ENCODE measurements at regions not wholly inside any gene's neighbourhood (a gene's known extent, or its start where the extent isn't known, plus 50 kb on each side); places are given as distances from the start of the nearest gene placed in this dataset.

DNA sequence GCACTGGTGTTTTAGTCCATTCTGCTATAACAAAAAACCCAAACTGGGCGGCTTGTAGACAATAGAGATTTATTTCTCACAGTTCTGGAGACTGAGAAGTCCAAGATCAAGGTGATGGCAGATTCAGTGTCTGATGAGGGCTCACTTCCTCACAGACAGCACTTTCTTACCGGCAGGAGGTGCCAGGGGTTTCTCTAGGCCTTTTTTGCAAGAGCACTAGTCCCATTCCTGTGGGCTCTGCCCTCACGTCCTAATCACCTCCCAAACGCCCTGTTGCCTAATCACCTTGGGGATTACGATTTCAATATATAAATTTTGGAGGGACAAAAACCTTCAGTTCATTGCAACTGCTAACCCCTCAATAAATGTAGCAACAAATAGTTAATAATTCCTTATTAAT is 140.0 kb upstream of the SGK1 start:
- Histone ChIP-seq H3K9me3 (no peaks in the 10 kb centered on the region), H3K4me1 (no peaks in the 10 kb centered on the region), H3K4me3 (no peak overlapping the region), H3K27ac (no peak overlapping the region), H3K36me3 (no peaks in the 10 kb centered on the region), H3K27me3 (replicated peaks in 1 of 7) (no peaks in the 10 kb centered on the region)
- TF ChIP-seq POLR2AphosphoS5 (IDR thresholded peaks at IDR 0.05): no peak
- TF ChIP-seq, protein P1, sequence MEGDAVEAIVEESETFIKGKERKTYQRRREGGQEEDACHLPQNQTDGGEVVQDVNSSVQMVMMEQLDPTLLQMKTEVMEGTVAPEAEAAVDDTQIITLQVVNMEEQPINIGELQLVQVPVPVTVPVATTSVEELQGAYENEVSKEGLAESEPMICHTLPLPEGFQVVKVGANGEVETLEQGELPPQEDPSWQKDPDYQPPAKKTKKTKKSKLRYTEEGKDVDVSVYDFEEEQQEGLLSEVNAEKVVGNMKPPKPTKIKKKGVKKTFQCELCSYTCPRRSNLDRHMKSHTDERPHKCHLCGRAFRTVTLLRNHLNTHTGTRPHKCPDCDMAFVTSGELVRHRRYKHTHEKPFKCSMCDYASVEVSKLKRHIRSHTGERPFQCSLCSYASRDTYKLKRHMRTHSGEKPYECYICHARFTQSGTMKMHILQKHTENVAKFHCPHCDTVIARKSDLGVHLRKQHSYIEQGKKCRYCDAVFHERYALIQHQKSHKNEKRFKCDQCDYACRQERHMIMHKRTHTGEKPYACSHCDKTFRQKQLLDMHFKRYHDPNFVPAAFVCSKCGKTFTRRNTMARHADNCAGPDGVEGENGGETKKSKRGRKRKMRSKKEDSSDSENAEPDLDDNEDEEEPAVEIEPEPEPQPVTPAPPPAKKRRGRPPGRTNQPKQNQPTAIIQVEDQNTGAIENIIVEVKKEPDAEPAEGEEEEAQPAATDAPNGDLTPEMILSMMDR (IDR thresholded peaks at IDR 0.05 in 8 of 11, conservative IDR thresholded peaks at IDR 0.05 in 3 of 11): no peak
- intact Hi-C loops (cut with DNase I; ENCODE audit: low total_unique reads): no loop called here
- no peak for DNase-seq
- 66 to 87% (median 77%) methylated on average over 5 of the region's 5 CpGs for WGBS, 5 donors

DNA sequence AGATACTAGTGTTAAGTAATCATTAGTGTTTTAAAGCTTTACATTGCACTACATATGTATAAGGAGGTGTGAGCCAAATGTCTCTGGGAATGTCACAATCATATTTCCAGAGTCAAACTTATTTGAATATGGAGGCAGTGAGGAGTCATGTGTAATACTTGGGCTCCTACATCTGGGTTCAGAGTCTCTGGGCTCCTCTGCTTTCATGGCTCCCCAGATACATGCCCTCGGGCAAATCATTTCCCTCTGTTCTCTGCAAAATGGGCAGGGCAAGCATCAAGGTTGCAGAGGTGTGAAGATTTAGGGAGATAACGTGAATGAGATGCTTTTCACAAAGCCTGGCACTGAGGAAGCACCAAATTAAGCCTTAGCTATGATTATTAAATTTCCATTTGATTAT is 138.3 kb upstream of the SGK1 start:
- WGBS, 5 donors: 70 to 88% (median 82%) methylated on average over 2 of the region's 2 CpGs
- no peak for DNase-seq
- TF ChIP-seq POLR2A (IDR thresholded peaks at IDR 0.05): no peak
- TF ChIP-seq, protein P1 (IDR thresholded peaks at IDR 0.05 in 8 of 11, conservative IDR thresholded peaks at IDR 0.05 in 3 of 11): no peak
- no peak for TF ChIP-seq POLR2AphosphoS5 (IDR thresholded peaks at IDR 0.05)
- Histone ChIP-seq H3K27me3 (replicated peaks in 1 of 7) (no peaks in the 10 kb centered on the region), H3K27ac (no peak overlapping the region), H3K4me3 (no peak overlapping the region), H3K36me3 (no peaks in the 10 kb centered on the region), H3K4me1 (no peaks in the 10 kb centered on the region), H3K9me3 (no peaks in the 10 kb centered on the region)
- intact Hi-C loops (cut with DNase I; ENCODE audit: low total_unique reads): no loop called here

DNA sequence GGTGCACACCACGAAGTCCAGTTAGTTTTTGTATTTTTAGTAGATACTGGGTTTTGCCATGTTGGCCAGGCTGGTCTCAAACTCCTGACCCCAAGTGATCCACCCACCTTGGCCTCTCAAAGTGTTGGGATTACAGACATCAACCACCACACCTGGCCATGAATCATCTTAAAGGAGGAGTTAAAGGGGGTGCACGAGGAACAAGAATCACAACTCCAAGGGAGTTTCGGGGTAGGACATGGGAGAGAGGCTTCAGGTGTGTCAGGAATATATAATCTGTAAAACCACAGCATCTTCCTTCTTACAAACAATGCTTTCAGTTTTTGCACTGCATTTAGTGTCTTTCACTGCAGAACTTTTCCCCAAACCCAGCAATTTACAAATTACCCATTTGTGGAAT is 137.4 kb upstream of the SGK1 start:
- TF ChIP-seq POLR2AphosphoS5 (IDR thresholded peaks at IDR 0.05): no peak
- TF ChIP-seq, protein P1 (IDR thresholded peaks at IDR 0.05 in 8 of 11, conservative IDR thresholded peaks at IDR 0.05 in 3 of 11): no peak
- no peak for TF ChIP-seq POLR2A (IDR thresholded peaks at IDR 0.05)
- intact Hi-C loops (cut with DNase I; ENCODE audit: low total_unique reads): no loop called here

DNA sequence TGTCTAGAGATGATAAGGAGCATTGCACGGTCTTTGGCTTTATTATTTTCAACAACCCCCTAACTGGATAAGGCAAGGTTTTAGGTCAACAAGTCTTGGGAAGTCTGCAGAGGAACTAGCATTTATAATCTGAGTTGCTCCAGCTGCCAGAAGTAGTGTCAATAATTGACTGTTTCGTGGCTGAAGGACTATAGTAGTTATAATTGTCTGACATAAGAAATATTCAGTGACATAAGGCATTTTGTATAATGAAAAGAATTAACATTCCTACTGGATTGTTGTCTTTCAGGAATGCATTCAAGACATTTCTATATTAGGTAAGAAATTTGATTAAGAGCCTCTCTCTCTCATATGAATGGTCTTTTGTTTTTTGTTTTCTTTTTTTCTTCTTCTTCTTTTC is 136.9 kb upstream of the SGK1 start:
- Histone ChIP-seq H3K27me3 (replicated peaks in 1 of 7) (no peaks in the 10 kb centered on the region), H3K4me3 (no peak overlapping the region), H3K9me3 (no peaks in the 10 kb centered on the region), H3K36me3 (no peaks in the 10 kb centered on the region), H3K27ac (no peak overlapping the region), H3K4me1 (no peaks in the 10 kb centered on the region)
- 69 to 89% (median 79%) methylated on average over 2 of the region's 2 CpGs for WGBS, 5 donors
- DNase-seq: no peak
- TF ChIP-seq POLR2A (IDR thresholded peaks at IDR 0.05) (no peak), POLR2AphosphoS5 (IDR thresholded peaks at IDR 0.05) (no peak)
- TF ChIP-seq, protein P1 (IDR thresholded peaks at IDR 0.05 in 8 of 11, conservative IDR thresholded peaks at IDR 0.05 in 3 of 11): no peak
- intact Hi-C loops (cut with DNase I; ENCODE audit: low total_unique reads): no loop called here

More for the DNA sequence above, 137.4 kb upstream of the SGK1 start:
- no peak for DNase-seq
- Histone ChIP-seq H3K36me3 (no peaks in the 10 kb centered on the region), H3K27ac (no peak overlapping the region), H3K9me3 (no peaks in the 10 kb centered on the region), H3K27me3 (replicated peaks in 1 of 7) (no peaks in the 10 kb centered on the region), H3K4me1 (no peaks in the 10 kb centered on the region), H3K4me3 (no peak overlapping the region)
- WGBS, 5 donors: 83 to 97% (median 94%) methylated on average over 3 of the region's 3 CpGs

Data from spleen (tissue), 11 donors.